ENCODE measurements at regions not wholly inside any gene's neighbourhood (a gene's known extent, or its start where the extent isn't known, plus 50 kb on each side); places are given as distances from the start of the nearest gene placed in this dataset.

GRCh38 chr2:52835909-52836308 lies 931.7 kb upstream of the CHAC2 start:
- TF ChIP-seq EZH2 (IDR thresholded peaks at IDR 0.05; ENCODE audit: insufficient read depth, poor library complexity, severe bottlenecking) (no peak), EZH2phosphoT487 (IDR thresholded peaks at IDR 0.05; ENCODE audit: insufficient read depth, low read depth) (no peak)

Data from GM23248 (cell line).